H9 (cell line): ENCODE measurements at regions not wholly inside any gene's neighbourhood (a gene's known extent, or its start where the extent isn't known, plus 50 kb on each side); places are given as distances from the start of the nearest gene placed in this dataset.

Source experiments
- DNase-seq: peaks from one replicate; pipeline ENCODE4 v3.0.0-alpha.2; 2017
- H2AFZ ChIP-seq: one replicate; pipeline ENCODE4 v1.6.1; 2013; ENCODE audit warnings: mild to moderate bottlenecking, low read length, control low read depth, moderate library complexity
- H2AK5ac ChIP-seq: 2 replicates; pipeline ENCODE4 v1.6.1; 2013; ENCODE audit warnings: low read length, control low read depth, mixed read lengths; ENCODE audit not compliant: insufficient read length
- H2BK120ac ChIP-seq: one replicate; pipeline ENCODE4 v1.6.1; 2013; ENCODE audit warnings: low read depth, mild to moderate bottlenecking, low read length, control low read depth, inconsistent platforms; ENCODE audit not compliant: poor library complexity, severe bottlenecking
- H2BK12ac ChIP-seq: 2 replicates; pipeline ENCODE4 v1.6.1; 2013; ENCODE audit warnings: low read length, control low read depth, mixed read lengths, low read depth; ENCODE audit not compliant: insufficient read length
- H2BK15ac ChIP-seq: 2 replicates; pipeline ENCODE4 v1.6.1; 2013; ENCODE audit warnings: low read depth, low read length, control low read depth
- H2BK20ac ChIP-seq: one replicate; pipeline ENCODE4 v1.6.1; 2013; ENCODE audit warnings: low read depth, mild to moderate bottlenecking, low read length, control low read depth, inconsistent platforms; ENCODE audit not compliant: poor library complexity, severe bottlenecking
- H2BK5ac ChIP-seq: 2 replicates; pipeline ENCODE4 v1.6.1; 2013; ENCODE audit warnings: low read length, control low read depth, mixed read lengths; ENCODE audit not compliant: insufficient read length
- H3K14ac ChIP-seq: 2 replicates; pipeline ENCODE4 v1.6.1; 2013; ENCODE audit warnings: low read length, control low read depth; ENCODE audit not compliant: insufficient read depth
- H3K18ac ChIP-seq: 2 replicates; pipeline ENCODE4 v1.6.1; 2013; ENCODE audit warnings: low read depth, mild to moderate bottlenecking, mixed read lengths, low read length, control low read depth; ENCODE audit not compliant: insufficient read length
- H3K23ac ChIP-seq: 2 replicates; pipeline ENCODE4 v1.6.1; 2013; ENCODE audit warnings: low read length, control low read depth, mixed read lengths, low read depth; ENCODE audit not compliant: insufficient read length
- H3K23me2 ChIP-seq: 2 replicates; pipeline ENCODE4 v1.6.1; 2013; ENCODE audit warnings: low read depth, mild to moderate bottlenecking, mixed read lengths, low read length, control low read depth; ENCODE audit not compliant: insufficient read length, poor library complexity, severe bottlenecking
- H3K27ac ChIP-seq: 2 replicates; pipeline ENCODE4 v1.5.1; 2013; ENCODE audit warnings: low read length, control low read depth, mixed read lengths, low read depth; ENCODE audit not compliant: insufficient read length
- H3K27me3 ChIP-seq: 2 replicates; pipeline ENCODE4 v1.6.1; 2013; ENCODE audit warnings: low read length, control low read depth, inconsistent platforms; ENCODE audit not compliant: insufficient read depth
- H3K4ac ChIP-seq: 2 replicates; pipeline ENCODE4 v1.6.1; 2013; ENCODE audit warnings: low read depth, mild to moderate bottlenecking, control low read depth, inconsistent platforms, low read length, moderate library complexity
- H3K4me1 ChIP-seq: 2 replicates; pipeline ENCODE4 v1.6.1; 2013; ENCODE audit warnings: low read length, control low read depth, inconsistent platforms; ENCODE audit not compliant: insufficient read depth
- H3K4me2 ChIP-seq: 2 replicates; pipeline ENCODE4 v1.6.1; 2013; ENCODE audit warnings: low read length, control low read depth, mixed read lengths; ENCODE audit not compliant: insufficient read length, insufficient read depth
- H3K56ac ChIP-seq: 2 replicates; pipeline ENCODE4 v1.6.1; 2013; ENCODE audit warnings: low read depth, mild to moderate bottlenecking, mixed read lengths, low read length, control low read depth; ENCODE audit not compliant: insufficient read length
- H3K79me1 ChIP-seq: 2 replicates; pipeline ENCODE4 v1.6.1; 2013; ENCODE audit warnings: low read depth, mild to moderate bottlenecking, moderate library complexity, low read length, control low read depth, inconsistent platforms; ENCODE audit not compliant: insufficient read depth, poor library complexity, severe bottlenecking
- H3K79me2 ChIP-seq: 2 replicates; pipeline ENCODE4 v1.6.1; 2013; ENCODE audit warnings: low read length, control low read depth, inconsistent platforms; ENCODE audit not compliant: insufficient read depth
- H3K9ac ChIP-seq: 2 replicates; pipeline ENCODE4 v1.6.1; 2013; ENCODE audit warnings: low read length, control low read depth, mixed read lengths; ENCODE audit not compliant: insufficient read length; ENCODE audit errors: extremely low read depth
- H3K9me3 ChIP-seq: one replicate; pipeline ENCODE4 v1.6.1; 2013; ENCODE audit warnings: low read depth, low read length, inconsistent platforms; ENCODE audit not compliant: control insufficient read depth
- H3T11ph ChIP-seq: one replicate; pipeline ENCODE4 v1.6.1; 2013; ENCODE audit warnings: mild to moderate bottlenecking, low read length, control low read depth, inconsistent platforms
- H4K20me1 ChIP-seq: one replicate; pipeline ENCODE4 v1.6.1; 2013; ENCODE audit not compliant: control insufficient read depth, insufficient read length, insufficient read depth
- H4K5ac ChIP-seq: 2 replicates; pipeline ENCODE4 v1.6.1; 2013; ENCODE audit warnings: low read depth, mild to moderate bottlenecking, mixed read lengths, low read length, control low read depth; ENCODE audit not compliant: insufficient read length
- H4K8ac ChIP-seq: replicated peaks from 2 replicates; pipeline ENCODE4 v1.6.1; 2013; ENCODE audit warnings: low read length, control low read depth, mixed read lengths, low read depth; ENCODE audit not compliant: insufficient read length
- H4K91ac ChIP-seq: 2 replicates; pipeline ENCODE4 v1.6.1; 2013; ENCODE audit warnings: low read depth, mild to moderate bottlenecking, moderate library complexity, mixed read lengths, low read length, control low read depth; ENCODE audit not compliant: insufficient read length
- H3K27ac Mint-ChIP-seq, 3 experiments: 2 replicates in 2 of 3; 3 replicates in 1 of 3; pipeline ENCODE4 v1.8.0; 2020 to 2021; ENCODE audit warnings: mixed read lengths in 3 of 3, mild to moderate bottlenecking in 1 of 3, moderate library complexity in 1 of 3
- H3K27me3 Mint-ChIP-seq: 2 replicates; pipeline ENCODE4 v1.8.0; 2021; ENCODE audit warnings: low read depth, mild to moderate bottlenecking, moderate library complexity, mixed read lengths
- H3K36me3 Mint-ChIP-seq, 3 experiments: 2 replicates in 2 of 3; 3 replicates in 1 of 3; pipeline ENCODE4 v1.8.0; 2020 to 2021; ENCODE audit warnings: low read depth in 3 of 3, mixed read lengths in 3 of 3; ENCODE audit not compliant: insufficient read depth in 1 of 3
- H3K4me1 Mint-ChIP-seq, 2 experiments: 2 replicates each; pipeline ENCODE4 v1.8.0; 2020; ENCODE audit warnings: mixed read lengths in 2 of 2
- H3K4me3 Mint-ChIP-seq, 2 experiments: 2 replicates in 1 of 2; 3 replicates in 1 of 2; pipeline ENCODE4 v1.8.0; 2020 to 2021; ENCODE audit warnings: mild to moderate bottlenecking in 2 of 2, mixed read lengths in 2 of 2, moderate library complexity in 1 of 2
- H3K9me3 Mint-ChIP-seq, 2 experiments: 2 replicates in 1 of 2; 3 replicates in 1 of 2; pipeline ENCODE4 v1.8.0; 2020; ENCODE audit warnings: mild to moderate bottlenecking in 2 of 2, mixed read lengths in 2 of 2, moderate library complexity in 1 of 2
- CTCF ChIP-seq: fragments of 200-600 bp; sonication (generic); conservative IDR thresholded peaks from 3 replicates; pipeline ENCODE4 v1.8.0; 2021; ENCODE audit warnings: antibody characterized with exemption, mild to moderate bottlenecking
- WGBS: extraction: QIAGEN DNeasy Blood & Tissue Kit; methylation state at CpG from one replicate; pipeline ENCODE4 v1.1.7; 2013; ENCODE audit warnings: missing lambda C conversion rate, low lambda C conversion rate, mixed read lengths; ENCODE audit not compliant: insufficient read length; ENCODE audit errors: extremely low coverage; 5-methylcytosine and 5-hydroxymethylcytosine counted together

GRCh38 chr7:94109556-94109955 lies 105.4 kb upstream of the BET1 start:
- H3K4me3 Mint-ChIP-seq = no peak overlapping the region
- Histone ChIP-seq H2AFZ (no peak overlapping the region), H3K9me3 (no peaks in the 10 kb centered on the region), H2BK15ac (no peak overlapping the region), H3K9ac (no peak overlapping the region), H3T11ph (no peak overlapping the region), H3K14ac (no peak overlapping the region), H3K23ac (no peak overlapping the region), H3K27ac (no peak overlapping the region), H3K23me2 (no peaks in the 10 kb centered on the region), H2BK5ac (no peak overlapping the region), H4K91ac (no peak overlapping the region), H3K56ac (no peak overlapping the region), H3K79me1 (no peaks in the 10 kb centered on the region), H3K4me1 (no peaks in the 10 kb centered on the region), H2BK12ac (no peak overlapping the region), H2AK5ac (no peak overlapping the region), H4K20me1 (no peaks in the 10 kb centered on the region), H4K5ac (no peak overlapping the region), H3K27me3 (no peaks in the 10 kb centered on the region), H3K4ac (no peak overlapping the region), H2BK20ac (no peak overlapping the region), H3K79me2 (no peaks in the 10 kb centered on the region), H3K4me2 (no peak overlapping the region), H3K18ac (no peak overlapping the region), H4K8ac (no peak overlapping the region), H2BK120ac (no peak overlapping the region)
- no peaks in the 10 kb centered on the region for H3K9me3 Mint-ChIP-seq
- H3K27me3 Mint-ChIP-seq = no peaks in the 10 kb centered on the region
- H3K36me3 Mint-ChIP-seq = no peaks in the 10 kb centered on the region
- no peak for TF ChIP-seq CTCF
- no peaks in the 10 kb centered on the region for H3K4me1 Mint-ChIP-seq
- no CpG with 5 or more reads among the region's 5 CpGs for WGBS
- no peak overlapping the region for H3K27ac Mint-ChIP-seq
- no peak for DNase-seq
